Vagina (tissue), 2 donors: ENCODE measurements at regions not wholly inside any gene's neighbourhood (a gene's known extent, or its start where the extent isn't known, plus 50 kb on each side); places are given as distances from the start of the nearest gene placed in this dataset.

Experiments
- POLR2A ChIP-seq, 2 donors: fragments of 450-650 bp; IDR thresholded peaks; one replicate each; pipeline ENCODE4 v1.6.1; 2017; ENCODE audit warnings: antibody characterized with exemption in 2 of 2, mild to moderate bottlenecking in 2 of 2, moderate library complexity in 2 of 2
- POLR2AphosphoS5 ChIP-seq, 2 donors: sonication (generic); formaldehyde crosslinking; IDR thresholded peaks; one replicate each; pipeline ENCODE4 v1.9.0; 2017; ENCODE audit warnings: antibody characterized with exemption in 2 of 2, mild to moderate bottlenecking in 2 of 2, low read depth in 1 of 2; ENCODE audit not compliant: insufficient read depth in 1 of 2
- TF ChIP-seq, protein P1 (sequence below), 3 experiments: fragments of 450-650 bp in 2 of 3; fragments of 200-600 bp in 1 of 3; sonication (generic) in 1 of 3; IDR thresholded peaks; one replicate each; pipeline ENCODE4 v1.5.1; 2017 to 2019; ENCODE audit warnings: antibody characterized with exemption in 3 of 3, mild to moderate bottlenecking in 2 of 3, moderate library complexity in 2 of 3

DNA sequence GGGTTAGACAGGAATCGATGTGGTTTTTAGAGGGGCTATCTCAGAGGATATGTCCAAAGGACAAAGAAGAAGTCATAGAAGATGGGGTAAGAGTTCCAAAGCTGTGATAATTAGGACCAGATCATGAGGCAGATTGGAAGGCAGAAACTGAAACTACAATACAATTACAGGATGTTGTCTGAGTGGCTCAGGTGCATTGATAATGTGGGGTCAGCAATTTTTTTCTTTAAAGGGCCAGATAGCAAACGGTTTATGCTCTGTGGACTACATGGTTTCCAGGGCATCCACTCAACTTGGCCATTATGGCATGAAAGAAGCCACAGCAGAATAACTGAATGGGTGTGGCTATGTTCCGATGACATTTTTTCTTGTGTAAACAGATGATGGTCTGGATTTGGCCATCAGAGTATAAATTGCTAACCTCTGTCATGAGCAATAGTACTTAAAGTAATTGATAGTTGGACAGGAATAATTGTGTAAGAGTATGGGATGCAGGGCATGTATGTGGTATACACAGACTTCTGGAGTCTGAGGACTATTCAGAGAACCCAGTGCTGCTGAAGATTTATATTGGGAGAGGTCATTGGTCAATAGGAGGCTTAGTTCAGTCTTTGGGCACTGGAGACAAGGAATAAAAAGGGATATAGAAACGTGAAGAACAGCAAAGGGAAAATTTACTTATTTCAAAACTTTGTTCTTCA, 198.4 kb upstream of the ADGRL4 start:
- no peak for TF ChIP-seq POLR2A (IDR thresholded peaks at IDR 0.05)
- TF ChIP-seq POLR2AphosphoS5 (IDR thresholded peaks at IDR 0.05; ENCODE audit: insufficient read depth in 1 of 2, low read depth in 1 of 2): no peak
- TF ChIP-seq, protein P1, sequence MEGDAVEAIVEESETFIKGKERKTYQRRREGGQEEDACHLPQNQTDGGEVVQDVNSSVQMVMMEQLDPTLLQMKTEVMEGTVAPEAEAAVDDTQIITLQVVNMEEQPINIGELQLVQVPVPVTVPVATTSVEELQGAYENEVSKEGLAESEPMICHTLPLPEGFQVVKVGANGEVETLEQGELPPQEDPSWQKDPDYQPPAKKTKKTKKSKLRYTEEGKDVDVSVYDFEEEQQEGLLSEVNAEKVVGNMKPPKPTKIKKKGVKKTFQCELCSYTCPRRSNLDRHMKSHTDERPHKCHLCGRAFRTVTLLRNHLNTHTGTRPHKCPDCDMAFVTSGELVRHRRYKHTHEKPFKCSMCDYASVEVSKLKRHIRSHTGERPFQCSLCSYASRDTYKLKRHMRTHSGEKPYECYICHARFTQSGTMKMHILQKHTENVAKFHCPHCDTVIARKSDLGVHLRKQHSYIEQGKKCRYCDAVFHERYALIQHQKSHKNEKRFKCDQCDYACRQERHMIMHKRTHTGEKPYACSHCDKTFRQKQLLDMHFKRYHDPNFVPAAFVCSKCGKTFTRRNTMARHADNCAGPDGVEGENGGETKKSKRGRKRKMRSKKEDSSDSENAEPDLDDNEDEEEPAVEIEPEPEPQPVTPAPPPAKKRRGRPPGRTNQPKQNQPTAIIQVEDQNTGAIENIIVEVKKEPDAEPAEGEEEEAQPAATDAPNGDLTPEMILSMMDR (IDR thresholded peaks at IDR 0.05): no peak
